Fibroblast of the aortic adventitia (primary cell): ENCODE measurements at regions not wholly inside any gene's neighbourhood (a gene's known extent, or its start where the extent isn't known, plus 50 kb on each side); places are given as distances from the start of the nearest gene placed in this dataset.

Experiments used
- DNase-seq: peaks from one replicate; pipeline ENCODE4 v3.0.0-alpha.2; 2010; ENCODE audit warnings: low read depth
- H3K4me3 ChIP-seq: 2 replicates; pipeline ENCODE4 v1.5.1; 2011; ENCODE audit warnings: low read depth, mild to moderate bottlenecking, control low read depth, low read length, moderate library complexity
- CTCF ChIP-seq: IDR thresholded peaks from 2 replicates; pipeline ENCODE4 v1.5.1; 2011; ENCODE audit warnings: mild to moderate bottlenecking, low read length, control low read depth, inconsistent platforms; ENCODE audit not compliant: insufficient read depth

DNA sequence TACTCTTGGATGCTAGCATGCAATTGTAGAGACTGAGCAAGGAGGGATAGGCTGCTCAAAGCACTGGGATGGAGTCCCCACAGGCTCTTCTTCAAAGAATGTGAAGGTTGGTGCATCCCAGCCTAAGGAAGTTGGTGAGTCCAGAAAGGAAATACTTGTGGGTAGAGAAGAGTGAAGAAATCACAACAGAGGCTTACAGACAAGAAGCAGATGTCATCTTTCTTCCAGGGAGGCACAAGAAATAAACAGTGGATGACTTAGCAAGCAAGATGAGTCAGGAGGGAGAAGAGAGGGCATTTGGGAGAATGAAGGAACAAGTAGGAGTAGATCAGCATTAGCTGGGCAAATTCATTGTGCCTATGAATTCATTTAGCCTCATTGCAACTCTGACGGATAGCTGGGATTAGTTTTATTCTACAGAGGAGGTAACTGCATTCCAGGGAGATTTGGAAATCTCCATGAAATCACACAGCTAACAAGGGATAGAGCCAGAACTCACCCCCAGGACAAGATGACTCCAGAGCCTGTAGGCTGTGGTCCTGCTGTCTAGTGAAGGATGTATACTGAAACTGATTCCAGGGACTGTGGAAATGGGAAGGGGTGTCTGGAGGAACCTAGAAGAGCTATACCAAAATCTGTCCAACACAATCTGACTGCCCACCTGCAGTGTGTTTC lies 125.8 kb upstream of the SPTLC3 start:
- no peak overlapping the region for H3K4me3 ChIP-seq
- TF ChIP-seq CTCF, result no peak
- DNase-seq, result peak; percentile 42

- no peak overlapping the region for H3K4me3 ChIP-seq
- no peak for TF ChIP-seq CTCF
- no peak for DNase-seq
Observed at GRCh38 chr20:12883507-12883885, 125.3 kb upstream of the SPTLC3 start.

DNA sequence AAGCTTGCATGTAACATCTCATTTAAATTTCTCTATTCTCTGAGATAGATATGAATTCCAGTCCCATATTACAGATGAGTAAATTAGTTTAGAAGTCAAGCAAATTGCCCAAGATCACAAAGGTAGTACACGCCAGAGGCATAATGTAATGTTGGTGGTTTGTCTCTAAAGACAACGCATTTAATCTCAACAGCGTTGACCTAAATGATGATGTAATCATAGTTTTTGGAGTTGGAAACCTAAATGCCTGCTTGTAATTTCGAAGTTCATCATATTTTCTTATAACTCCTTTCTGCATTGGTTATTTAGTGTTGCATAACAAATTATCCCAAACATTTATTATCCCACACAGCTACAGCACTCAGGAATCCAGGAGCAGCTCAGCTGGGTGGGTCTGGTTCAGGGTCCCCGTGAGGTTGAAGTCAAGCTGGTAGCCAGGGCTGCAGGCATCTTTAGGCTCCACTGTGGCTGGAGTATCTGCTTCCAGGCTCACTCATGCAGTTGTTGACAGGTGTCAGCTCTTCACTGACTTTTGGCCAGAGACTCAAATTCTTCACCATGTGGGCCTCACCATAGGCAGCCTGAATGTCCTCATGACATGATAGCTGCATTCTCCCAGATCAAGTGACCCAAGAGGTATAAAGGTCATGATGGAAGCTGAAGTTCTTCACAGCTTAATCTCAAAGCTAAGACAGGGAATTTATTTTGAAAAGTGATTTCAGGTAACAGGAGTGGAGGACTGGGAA lies 122.0 kb upstream of the SPTLC3 start:
- DNase-seq, result no peak
- TF ChIP-seq CTCF, result no peak
- no peak overlapping the region for H3K4me3 ChIP-seq

DNA sequence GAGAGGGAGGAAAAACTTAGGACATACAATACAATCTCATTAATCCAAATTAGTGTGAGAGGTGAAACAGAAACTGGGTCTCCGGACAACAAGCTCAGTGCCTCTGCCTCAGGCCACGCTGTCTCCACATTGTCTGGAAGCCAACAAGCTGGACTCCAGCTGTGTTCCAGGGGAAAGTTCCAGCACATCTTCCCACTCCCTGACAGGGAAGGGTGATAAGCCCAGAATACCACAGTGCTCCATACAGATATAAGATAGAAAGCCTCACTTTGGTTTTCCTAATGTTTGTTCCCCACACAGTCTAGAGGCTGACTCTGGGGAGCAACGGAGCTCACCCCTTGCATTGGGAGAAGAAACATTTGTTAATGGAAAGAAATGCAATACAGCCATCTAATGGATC lies 117.1 kb upstream of the SPTLC3 start:
- no peak overlapping the region for H3K4me3 ChIP-seq
- TF ChIP-seq CTCF, result no peak
- DNase-seq, result no peak

GRCh38 chr20:12893019-12893418 lies 115.8 kb upstream of the SPTLC3 start:
- no peak overlapping the region for H3K4me3 ChIP-seq
- DNase-seq, result no peak
- no peak for TF ChIP-seq CTCF

DNA sequence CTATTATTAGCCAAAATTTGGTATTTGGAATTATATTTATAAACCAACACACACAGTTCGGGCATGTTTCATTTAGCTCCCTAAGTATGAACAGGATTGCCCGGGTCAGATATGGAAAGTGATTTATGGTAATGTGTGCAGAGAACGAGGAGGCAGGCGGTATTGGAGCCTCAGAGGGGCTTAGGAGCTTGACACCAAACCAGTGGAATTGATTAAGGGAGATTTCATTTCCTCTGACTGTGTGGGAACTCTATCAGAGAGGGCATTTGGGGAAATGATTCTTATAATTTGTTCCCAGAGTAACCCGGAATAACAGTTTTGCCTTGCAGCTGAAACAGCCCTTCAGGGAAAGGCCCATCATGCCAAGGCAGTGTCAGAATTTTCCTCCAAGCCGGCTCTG lies 115.1 kb upstream of the SPTLC3 start:
- no peak for TF ChIP-seq CTCF
- DNase-seq, result no peak
- no peak overlapping the region for H3K4me3 ChIP-seq
